Transverse colon (tissue), 3 donors: ENCODE measurements at regions not wholly inside any gene's neighbourhood (a gene's known extent, or its start where the extent isn't known, plus 50 kb on each side); places are given as distances from the start of the nearest gene placed in this dataset.

Experiments used
- POLR2A ChIP-seq: fragments of 450-650 bp; IDR thresholded peaks from one replicate; pipeline ENCODE4 v1.6.1; 2016; ENCODE audit warnings: antibody characterized with exemption, mild to moderate bottlenecking, moderate library complexity
- TF ChIP-seq, protein P1 (sequence below), 5 experiments: fragments of 200-600 bp in 3 of 5; fragments of 450-650 bp in 2 of 5; sonication (generic) in 3 of 5; IDR thresholded peaks; 1 replicate in 2 of 5; 2 replicates in 3 of 5; pipeline ENCODE4 v1.5.1; 2016 to 2017; ENCODE audit warnings: antibody characterized with exemption in 5 of 5, inconsistent platforms in 3 of 5, mild to moderate bottlenecking in 2 of 5, moderate library complexity in 1 of 5

DNA sequence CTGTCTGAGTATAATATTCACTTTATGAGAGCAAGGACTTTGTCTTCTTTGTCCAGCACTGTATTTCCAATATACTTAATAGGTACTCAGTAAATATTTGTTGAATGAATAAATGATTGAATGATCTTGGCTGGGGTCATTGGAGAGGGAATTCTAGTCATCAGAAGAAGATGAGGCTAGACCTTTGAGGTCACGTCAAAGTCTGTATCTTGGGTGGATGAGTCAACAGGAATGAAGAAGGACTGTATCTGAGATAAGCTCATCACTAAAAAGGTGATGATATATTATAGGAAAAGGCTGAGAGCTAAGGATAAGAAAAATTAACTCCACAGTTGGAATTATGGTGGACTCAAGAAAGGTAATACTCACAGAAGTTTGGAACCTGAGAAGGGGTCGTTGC lies 125.1 kb upstream of the MAGI3 start:
- TF ChIP-seq POLR2A: no peak
- TF ChIP-seq, protein P1, sequence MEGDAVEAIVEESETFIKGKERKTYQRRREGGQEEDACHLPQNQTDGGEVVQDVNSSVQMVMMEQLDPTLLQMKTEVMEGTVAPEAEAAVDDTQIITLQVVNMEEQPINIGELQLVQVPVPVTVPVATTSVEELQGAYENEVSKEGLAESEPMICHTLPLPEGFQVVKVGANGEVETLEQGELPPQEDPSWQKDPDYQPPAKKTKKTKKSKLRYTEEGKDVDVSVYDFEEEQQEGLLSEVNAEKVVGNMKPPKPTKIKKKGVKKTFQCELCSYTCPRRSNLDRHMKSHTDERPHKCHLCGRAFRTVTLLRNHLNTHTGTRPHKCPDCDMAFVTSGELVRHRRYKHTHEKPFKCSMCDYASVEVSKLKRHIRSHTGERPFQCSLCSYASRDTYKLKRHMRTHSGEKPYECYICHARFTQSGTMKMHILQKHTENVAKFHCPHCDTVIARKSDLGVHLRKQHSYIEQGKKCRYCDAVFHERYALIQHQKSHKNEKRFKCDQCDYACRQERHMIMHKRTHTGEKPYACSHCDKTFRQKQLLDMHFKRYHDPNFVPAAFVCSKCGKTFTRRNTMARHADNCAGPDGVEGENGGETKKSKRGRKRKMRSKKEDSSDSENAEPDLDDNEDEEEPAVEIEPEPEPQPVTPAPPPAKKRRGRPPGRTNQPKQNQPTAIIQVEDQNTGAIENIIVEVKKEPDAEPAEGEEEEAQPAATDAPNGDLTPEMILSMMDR (IDR thresholded peaks at IDR 0.05): no peak
